ENCODE measurements at regions not wholly inside any gene's neighbourhood (a gene's known extent, or its start where the extent isn't known, plus 50 kb on each side); places are given as distances from the start of the nearest gene placed in this dataset.

GRCh38 chr11:45336136-45336535 lies 50.0 kb upstream of the SYT13 start:
- intact Hi-C loops (cut with micrococcal nuclease; ENCODE audit: unreplicated experiment) = loop anchor here (10.0 kb wide), 1 partner anchor 401 kb away; no protein-coding TSS in a partner anchor
- no peaks in the 10 kb centered on the region for H3K9me3 Mint-ChIP-seq (ENCODE audit: low read depth, unreplicated experiment)
- H3K27ac Mint-ChIP-seq (ENCODE audit: unreplicated experiment) = no peak overlapping the region

More at GRCh38 chr11:45336136-45336535, 50.0 kb upstream of the SYT13 start:
- Mint-ChIP-seq H3K4me1 (ENCODE audit: low read depth, unreplicated experiment) (peaks cover 27% of the 10 kb centered on the region), H3K4me3 (ENCODE audit: low read depth, unreplicated experiment) (no peak overlapping the region), H3K36me3 (ENCODE audit: insufficient read depth, unreplicated experiment) (peaks cover 4% of the 10 kb centered on the region), H3K27me3 (ENCODE audit: unreplicated experiment) (peaks cover 76% of the 10 kb centered on the region)
- CTCF ChIA-PET = no interaction called here
- no TSS peak for BruUV-seq (replicated peaks)
- no peak for DNase-seq
- no peak for TF ChIP-seq CTCF (IDR thresholded peaks at IDR 0.05; ENCODE audit: unreplicated experiment)

Data from Calu3 (cell line).